HS-5 (cell line): ENCODE measurements at regions not wholly inside any gene's neighbourhood (a gene's known extent, or its start where the extent isn't known, plus 50 kb on each side); places are given as distances from the start of the nearest gene placed in this dataset.

Experiments
- DNase-seq: peaks from one replicate; pipeline ENCODE4 v3.0.0-alpha.2; 2012; ENCODE audit warnings: low read depth

GRCh38 chr7:97466999-97467740, 264.7 kb upstream of the TAC1 start:
- DNase-seq: no peak

DNA sequence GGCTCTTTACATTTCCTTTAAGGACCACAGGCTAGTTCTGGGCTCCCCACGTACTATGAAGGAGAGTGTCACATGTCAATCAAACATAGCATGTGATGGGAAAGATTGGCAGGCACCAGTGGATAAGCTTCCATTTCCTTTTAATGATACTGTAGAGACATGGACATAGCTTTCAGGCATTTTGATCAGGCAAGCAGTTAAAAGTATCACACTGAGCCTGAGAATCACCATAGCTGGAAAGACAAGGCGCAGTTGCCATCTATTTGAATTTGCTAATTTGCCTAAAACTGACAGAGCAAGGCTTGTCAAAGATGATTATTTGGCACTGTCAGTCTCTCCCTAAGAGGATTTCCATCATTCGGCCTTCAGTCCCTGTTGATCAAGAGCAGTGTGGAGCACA, 263.4 kb upstream of the TAC1 start:
- no peak for DNase-seq

DNA sequence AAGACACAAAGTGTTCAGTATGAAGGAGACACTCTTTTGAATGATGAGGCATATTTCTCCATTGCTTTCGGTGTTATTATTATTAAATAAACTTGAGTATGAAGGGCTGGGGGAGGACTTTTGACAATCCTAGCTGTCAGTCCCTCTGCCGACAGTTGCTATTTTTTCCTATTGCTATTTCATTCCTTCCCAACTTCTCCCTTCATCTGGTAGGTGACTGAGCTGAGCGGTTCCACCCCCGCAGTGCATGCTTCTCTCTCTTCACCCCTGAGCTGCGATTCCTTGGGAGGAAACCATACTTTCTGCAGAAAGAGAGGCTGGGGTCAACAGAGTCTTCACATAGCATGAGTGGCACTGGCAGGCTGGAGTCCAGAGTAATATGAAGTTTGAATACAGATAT, 261.2 kb upstream of the TAC1 start:
- DNase-seq: no peak

- no peak for DNase-seq
Observed at GRCh38 chr7:97471491-97471890, 260.4 kb upstream of the TAC1 start.

GRCh38 chr7:97479740-97480290, 252.1 kb upstream of the TAC1 start:
- no peak for DNase-seq

GRCh38 chr7:97480772-97481390, 251.0 kb upstream of the TAC1 start:
- no peak for DNase-seq

DNA sequence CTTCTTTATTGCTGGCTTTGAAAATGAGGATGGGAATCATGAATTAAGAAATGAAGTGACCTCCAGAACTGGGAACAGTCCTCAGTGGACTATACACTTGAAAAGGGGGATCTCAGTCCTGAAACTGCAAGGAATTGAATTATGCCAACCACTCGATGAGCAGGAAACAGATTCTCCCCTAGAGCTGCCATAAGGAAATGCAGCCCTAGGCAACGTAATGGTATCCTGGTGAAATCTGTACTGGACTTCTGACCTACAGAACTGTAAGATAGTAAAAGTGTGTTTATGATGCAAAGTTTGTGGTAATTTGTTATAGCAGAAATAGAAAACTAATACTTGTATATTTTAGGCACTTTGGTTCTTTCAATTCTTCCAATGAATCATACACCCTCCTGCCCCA, 236.4 kb upstream of the TAC1 start:
- no peak for DNase-seq

DNA sequence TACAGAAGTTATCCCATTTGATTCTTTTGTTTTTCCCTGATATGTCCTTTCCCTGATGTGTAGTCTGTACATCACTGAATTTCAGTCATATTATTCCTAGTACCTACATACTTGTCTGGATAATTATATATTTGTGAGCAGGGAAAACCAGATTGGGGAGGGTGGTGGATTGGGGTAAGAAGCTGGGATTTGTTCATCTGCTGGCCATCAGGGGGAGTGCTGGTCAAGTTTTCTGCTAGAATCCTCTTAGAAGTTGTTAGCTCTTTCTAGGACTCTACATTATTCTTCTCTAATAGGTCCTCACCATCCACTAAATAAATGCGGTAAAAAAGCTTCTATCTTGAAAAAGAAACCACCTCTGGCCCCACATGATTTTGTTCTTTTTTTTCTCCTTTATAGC, 232.7 kb upstream of the TAC1 start:
- DNase-seq: no peak

GRCh38 chr7:97503367-97504094, 228.4 kb upstream of the TAC1 start:
- no peak for DNase-seq

GRCh38 chr7:97506728-97507127, 225.2 kb upstream of the TAC1 start:
- no peak for DNase-seq

DNA sequence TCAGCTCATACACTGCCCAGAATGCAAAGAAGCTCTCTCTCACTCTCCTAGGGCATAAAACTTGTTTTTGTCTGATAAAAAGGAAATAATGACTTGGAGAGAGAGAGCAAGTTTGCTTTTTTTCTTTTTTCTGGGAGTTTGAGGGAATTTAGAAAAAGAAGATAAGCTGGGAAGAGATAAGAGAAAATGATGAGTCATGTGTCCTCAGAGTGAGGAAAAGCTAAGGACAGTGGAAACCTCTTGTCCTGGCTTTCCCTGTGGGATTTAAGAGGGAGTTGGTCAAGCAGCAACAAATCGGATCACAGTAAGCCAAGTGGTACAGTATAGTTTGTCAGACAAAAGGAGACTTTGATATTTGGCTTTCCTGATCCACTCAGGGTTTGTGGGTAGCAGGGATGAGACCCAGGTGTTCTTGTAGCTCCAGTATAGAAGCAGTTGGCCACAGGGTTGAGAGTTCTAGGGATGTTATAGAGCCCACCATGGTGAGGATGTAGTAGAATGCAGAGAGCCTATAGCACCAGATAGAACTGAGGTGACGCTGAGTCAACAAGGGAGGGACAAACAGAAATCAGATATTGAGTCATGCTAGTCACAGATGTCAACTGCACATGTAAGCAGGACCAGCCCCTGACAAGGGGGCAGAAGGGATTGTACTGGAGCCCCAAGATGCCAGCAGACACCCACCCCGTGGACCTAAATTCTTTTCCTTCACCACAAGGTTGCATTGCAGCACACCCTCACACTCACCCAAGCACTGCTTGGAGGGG, 219.3 kb upstream of the TAC1 start:
- no peak for DNase-seq

- no peak for DNase-seq
Observed at GRCh38 chr7:97513326-97513725, 218.6 kb upstream of the TAC1 start.

GRCh38 chr7:97541188-97541587, 190.7 kb upstream of the TAC1 start:
- no peak for DNase-seq

- no peak for DNase-seq
Observed at GRCh38 chr7:97555857-97556421, 175.9 kb upstream of the TAC1 start.

DNA sequence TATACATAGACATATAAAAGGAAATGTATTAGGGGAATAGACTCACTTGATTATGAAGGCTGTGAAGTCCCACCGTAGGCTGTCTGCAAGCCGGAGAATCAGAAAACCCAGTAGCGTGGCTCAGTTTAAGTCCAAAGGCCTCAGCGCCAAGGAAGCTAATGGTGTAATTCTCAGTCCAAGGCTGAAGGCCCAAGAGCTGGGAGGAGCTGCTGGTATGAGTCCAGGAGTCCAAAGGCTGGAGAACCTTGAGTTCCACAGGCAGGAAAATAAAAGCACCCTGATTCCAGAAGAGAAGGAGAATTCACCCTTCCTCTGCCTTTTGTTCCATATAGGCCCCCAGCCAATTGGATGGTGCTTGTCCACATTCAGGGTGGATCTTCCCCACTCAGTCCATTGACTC, 166.2 kb upstream of the TAC1 start:
- no peak for DNase-seq

DNA sequence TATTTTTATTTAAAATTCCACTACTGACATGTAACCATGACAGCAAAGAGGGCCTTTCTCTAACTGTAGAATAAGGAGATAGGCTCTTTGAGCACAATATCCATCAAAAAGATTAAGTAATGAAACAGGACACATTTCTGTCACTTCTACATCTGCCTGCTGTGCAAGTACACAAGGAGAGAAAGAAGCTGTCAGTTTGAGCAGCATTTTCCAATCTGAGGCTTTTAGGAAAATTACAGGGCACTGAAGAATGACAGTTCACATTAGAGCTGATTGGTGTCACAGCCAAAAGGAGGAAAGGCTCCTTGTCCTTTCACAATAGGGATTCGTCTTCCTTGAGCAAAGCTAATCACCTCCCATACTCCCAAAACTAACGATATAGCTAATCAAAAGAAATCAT, 158.8 kb upstream of the TAC1 start:
- no peak for DNase-seq

DNA sequence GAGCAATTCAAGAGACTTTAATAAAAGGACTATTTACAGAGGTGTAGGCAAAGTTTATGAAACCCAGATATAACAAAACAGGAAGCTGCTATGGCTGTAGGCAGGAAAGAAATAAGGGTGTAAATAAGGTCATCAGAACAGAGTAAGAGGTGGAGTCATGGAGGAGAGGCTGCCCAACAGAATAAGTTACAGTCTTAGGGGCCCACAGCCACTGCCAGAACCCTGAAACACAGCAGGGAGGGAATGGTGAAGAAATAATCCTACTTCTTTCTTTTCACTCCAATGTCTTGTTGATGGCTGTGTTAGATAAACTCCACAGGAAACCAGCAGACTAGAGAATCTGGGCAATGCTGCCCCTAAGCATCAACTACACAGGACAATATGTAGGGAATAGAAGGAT, 155.8 kb upstream of the TAC1 start:
- DNase-seq: no peak

GRCh38 chr7:97578225-97578624, 153.7 kb upstream of the TAC1 start:
- no peak for DNase-seq

DNA sequence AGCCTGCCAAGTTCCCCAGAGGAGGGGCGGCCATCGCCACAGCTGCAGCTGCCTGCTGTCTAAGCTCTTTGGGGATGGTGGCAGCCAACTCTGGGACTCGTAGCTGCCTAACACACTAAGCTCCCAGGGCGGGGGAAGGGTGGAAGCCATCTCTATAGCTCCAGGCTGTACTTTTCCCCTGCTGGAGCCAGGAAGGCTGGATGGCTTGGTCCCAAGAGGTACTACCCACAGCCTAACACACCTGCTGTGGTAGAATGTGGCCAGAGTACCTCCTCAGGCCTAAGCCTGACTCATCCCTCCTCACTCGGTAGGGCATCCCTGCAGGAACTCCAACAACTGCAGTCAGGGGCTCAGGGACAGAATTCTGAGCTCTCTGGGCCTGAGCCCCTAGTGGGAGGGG, 151.7 kb upstream of the TAC1 start:
- no peak for DNase-seq

DNA sequence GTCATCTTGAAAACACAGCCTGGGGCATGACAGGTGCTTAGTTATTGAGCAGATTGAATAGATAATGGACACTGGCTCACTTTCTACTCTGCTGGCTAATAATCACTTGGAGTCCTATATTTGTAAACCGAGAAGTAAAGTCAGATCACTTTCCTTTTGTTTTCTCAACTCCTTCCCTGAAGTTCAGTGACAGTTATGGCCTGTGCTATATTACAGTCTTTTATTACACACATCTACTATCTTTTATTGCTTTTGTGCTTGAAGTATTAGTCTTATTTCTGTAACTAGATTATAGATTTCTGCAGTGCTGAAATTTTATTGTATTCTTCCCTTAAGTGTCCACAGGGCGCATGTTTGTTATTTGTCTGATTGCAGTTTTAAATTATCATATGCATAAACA, 136.4 kb upstream of the TAC1 start:
- DNase-seq: no peak

GRCh38 chr7:97601931-97602457, 129.9 kb upstream of the TAC1 start:
- no peak for DNase-seq

GRCh38 chr7:97620495-97620894, 111.4 kb upstream of the TAC1 start:
- DNase-seq: no peak
